BE2C (cell line): ENCODE measurements at regions not wholly inside any gene's neighbourhood (a gene's known extent, or its start where the extent isn't known, plus 50 kb on each side); places are given as distances from the start of the nearest gene placed in this dataset.

Experiments
- DNase-seq: peaks from one replicate; pipeline ENCODE4 v3.0.0-alpha.2; 2020
- H3K27me3 ChIP-seq: fragments of 250-450 bp; sonication (Bioruptor Pico); 2 replicates; pipeline ENCODE4 v1.5.1; 2020; ENCODE audit warnings: mild to moderate bottlenecking
- H3K36me3 ChIP-seq: fragments of 250-450 bp; sonication (Bioruptor Pico); 2 replicates; pipeline ENCODE4 v1.5.1; 2020; ENCODE audit warnings: mild to moderate bottlenecking
- H3K4me1 ChIP-seq: fragments of 250-450 bp; sonication (Bioruptor Pico); 2 replicates; pipeline ENCODE4 v1.5.1; 2020
- H3K4me3 ChIP-seq: 2 replicates; pipeline ENCODE4 v1.5.1; 2011; ENCODE audit warnings: low read depth, low read length
- H3K9me3 ChIP-seq: fragments of 250-450 bp; sonication (Bioruptor Pico); 2 replicates; pipeline ENCODE4 v1.5.1; 2020
- CTCF ChIP-seq: IDR thresholded peaks from 2 replicates; pipeline ENCODE4 v1.5.1; 2012; ENCODE audit warnings: mild to moderate bottlenecking, low read depth, low read length

GRCh38 chr17:69605571-69605970 is 191.1 kb downstream of the MAP2K6 start:
- TF ChIP-seq CTCF, result no peak
- Histone ChIP-seq H3K4me3 (no peak overlapping the region), H3K9me3 (no peaks in the 10 kb centered on the region), H3K4me1 (no peaks in the 10 kb centered on the region), H3K36me3 (no peaks in the 10 kb centered on the region), H3K27me3 (no peaks in the 10 kb centered on the region)
- no peak for DNase-seq

GRCh38 chr17:69606142-69606800 is 191.8 kb downstream of the MAP2K6 start:
- Histone ChIP-seq H3K4me3 (no peak overlapping the region), H3K4me1 (no peaks in the 10 kb centered on the region), H3K36me3 (no peaks in the 10 kb centered on the region), H3K9me3 (no peaks in the 10 kb centered on the region), H3K27me3 (no peaks in the 10 kb centered on the region)
- no peak for TF ChIP-seq CTCF
- no peak for DNase-seq

GRCh38 chr17:69607162-69607834 is 192.8 kb downstream of the MAP2K6 start:
- peak; percentile 59 for DNase-seq
- Histone ChIP-seq H3K36me3 (no peaks in the 10 kb centered on the region), H3K27me3 (no peaks in the 10 kb centered on the region), H3K4me3 (no peak overlapping the region), H3K9me3 (no peaks in the 10 kb centered on the region), H3K4me1 (no peaks in the 10 kb centered on the region)
- TF ChIP-seq CTCF, result peak; percentile 85

GRCh38 chr17:69608141-69608540 is 193.6 kb downstream of the MAP2K6 start:
- TF ChIP-seq CTCF, result no peak
- Histone ChIP-seq H3K27me3 (no peaks in the 10 kb centered on the region), H3K4me1 (no peaks in the 10 kb centered on the region), H3K4me3 (no peak overlapping the region), H3K36me3 (no peaks in the 10 kb centered on the region), H3K9me3 (no peaks in the 10 kb centered on the region)
- no peak for DNase-seq

GRCh38 chr17:69608808-69609472 is 194.4 kb downstream of the MAP2K6 start:
- no peaks in the 10 kb centered on the region for H3K9me3 ChIP-seq
- DNase-seq, result no peak
- TF ChIP-seq CTCF, result no peak
- no peaks in the 10 kb centered on the region for H3K36me3 ChIP-seq
- H3K4me1 ChIP-seq, result no peaks in the 10 kb centered on the region
- no peaks in the 10 kb centered on the region for H3K27me3 ChIP-seq
- H3K4me3 ChIP-seq, result no peak overlapping the region
